GM12872 (cell line): ENCODE measurements at regions not wholly inside any gene's neighbourhood (a gene's known extent, or its start where the extent isn't known, plus 50 kb on each side); places are given as distances from the start of the nearest gene placed in this dataset.

Experiments
- TF ChIP-seq, protein P1 (sequence below): IDR thresholded peaks from 3 replicates; pipeline ENCODE4 v1.5.1; 2011; ENCODE audit warnings: low read depth, mild to moderate bottlenecking, low read length, moderate library complexity; ENCODE audit not compliant: insufficient read depth

DNA sequence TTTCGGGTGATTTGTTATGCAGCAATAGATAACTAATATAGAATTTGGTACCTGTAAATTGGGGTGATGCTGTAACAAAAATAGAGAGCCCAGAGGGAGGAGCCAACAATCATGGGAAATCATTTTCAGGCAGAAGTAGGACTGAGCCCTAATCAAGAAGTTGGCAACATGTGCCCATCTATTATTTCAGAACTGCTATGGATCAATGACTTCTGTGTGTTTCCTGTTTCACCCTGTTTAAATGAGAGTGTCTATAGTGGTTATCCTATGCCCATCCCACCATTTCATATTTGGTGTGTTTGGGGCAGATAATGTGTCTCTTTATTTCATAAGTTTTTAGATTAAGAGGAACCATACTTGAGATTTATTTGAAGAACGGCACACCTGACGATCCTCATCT is 330.8 kb upstream of the CITED2 start:
- TF ChIP-seq, protein P1, sequence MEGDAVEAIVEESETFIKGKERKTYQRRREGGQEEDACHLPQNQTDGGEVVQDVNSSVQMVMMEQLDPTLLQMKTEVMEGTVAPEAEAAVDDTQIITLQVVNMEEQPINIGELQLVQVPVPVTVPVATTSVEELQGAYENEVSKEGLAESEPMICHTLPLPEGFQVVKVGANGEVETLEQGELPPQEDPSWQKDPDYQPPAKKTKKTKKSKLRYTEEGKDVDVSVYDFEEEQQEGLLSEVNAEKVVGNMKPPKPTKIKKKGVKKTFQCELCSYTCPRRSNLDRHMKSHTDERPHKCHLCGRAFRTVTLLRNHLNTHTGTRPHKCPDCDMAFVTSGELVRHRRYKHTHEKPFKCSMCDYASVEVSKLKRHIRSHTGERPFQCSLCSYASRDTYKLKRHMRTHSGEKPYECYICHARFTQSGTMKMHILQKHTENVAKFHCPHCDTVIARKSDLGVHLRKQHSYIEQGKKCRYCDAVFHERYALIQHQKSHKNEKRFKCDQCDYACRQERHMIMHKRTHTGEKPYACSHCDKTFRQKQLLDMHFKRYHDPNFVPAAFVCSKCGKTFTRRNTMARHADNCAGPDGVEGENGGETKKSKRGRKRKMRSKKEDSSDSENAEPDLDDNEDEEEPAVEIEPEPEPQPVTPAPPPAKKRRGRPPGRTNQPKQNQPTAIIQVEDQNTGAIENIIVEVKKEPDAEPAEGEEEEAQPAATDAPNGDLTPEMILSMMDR: no peak

DNA sequence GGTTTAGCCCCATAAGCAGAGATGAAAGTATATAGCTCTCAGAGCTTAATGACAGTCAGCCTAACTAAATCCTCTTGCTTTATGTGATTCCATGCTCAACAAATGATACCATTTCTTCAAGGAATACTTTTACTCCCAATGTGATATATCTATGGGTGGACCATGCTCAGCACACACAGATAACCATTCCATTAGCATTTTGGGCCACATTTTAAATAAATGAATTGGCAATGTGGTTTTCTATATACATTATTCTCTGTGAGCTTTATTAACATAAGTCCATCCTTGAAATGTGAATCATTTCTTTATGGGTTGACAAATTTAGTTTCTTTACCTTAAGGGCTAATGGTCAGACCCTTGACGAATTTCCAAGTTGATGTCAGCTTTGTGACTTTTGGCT is 329.3 kb upstream of the CITED2 start:
- TF ChIP-seq, protein P1: no peak

DNA sequence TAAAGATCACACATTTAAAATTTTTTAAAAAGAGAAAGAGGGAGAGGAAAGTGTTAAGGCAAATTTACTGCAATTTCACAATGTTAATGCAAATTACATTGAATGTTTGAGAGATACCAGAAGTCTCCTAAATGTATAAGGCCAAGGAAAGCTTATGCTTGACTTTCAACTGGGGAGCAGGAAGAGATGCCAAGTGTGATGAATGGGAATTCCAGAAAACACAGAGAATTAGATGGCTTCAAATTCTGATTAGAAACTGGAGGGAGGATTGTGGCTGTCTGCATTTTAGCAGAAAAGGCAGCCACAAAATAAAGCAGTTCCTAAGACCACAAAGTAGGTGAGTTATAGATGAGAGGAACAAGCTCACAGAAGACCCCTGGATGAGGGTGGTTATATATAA is 328.3 kb upstream of the CITED2 start:
- TF ChIP-seq, protein P1: no peak

DNA sequence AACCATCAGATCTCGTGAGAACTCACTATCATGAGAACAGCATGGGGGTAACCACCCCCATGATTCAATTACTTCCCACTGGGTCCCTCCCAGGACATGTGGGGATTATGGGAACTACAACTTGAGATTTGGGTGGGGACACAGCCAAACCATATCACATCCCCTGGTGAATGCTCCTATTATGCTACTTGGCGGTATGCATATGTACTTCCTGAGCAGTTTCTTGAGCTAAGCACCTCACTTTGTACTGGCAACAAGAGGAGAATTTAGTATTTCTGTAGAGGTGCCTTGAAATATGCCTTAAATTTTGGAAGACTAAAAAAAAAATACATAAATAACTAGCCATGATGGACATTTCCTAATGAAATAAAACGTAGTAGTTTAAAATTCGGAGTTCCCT is 327.2 kb upstream of the CITED2 start:
- TF ChIP-seq, protein P1: no peak

DNA sequence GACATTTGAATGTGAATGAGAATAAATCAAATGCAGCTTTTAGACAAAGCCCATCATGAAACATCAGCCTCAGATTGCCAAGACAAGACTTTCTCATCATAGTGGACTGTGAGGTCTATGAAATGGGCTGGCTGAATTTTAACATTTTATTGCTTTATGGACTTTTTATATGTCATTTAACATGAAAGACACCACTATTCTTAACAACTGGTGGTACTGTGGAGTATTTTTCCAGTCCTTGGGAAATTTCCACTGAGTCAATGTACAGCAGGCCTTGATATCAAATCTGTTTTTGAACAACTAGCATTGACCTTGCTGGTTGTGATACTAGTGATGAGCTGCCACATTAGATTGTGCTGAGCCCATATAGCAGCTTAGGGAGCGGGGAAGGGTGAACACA is 326.6 kb upstream of the CITED2 start:
- TF ChIP-seq, protein P1: no peak

DNA sequence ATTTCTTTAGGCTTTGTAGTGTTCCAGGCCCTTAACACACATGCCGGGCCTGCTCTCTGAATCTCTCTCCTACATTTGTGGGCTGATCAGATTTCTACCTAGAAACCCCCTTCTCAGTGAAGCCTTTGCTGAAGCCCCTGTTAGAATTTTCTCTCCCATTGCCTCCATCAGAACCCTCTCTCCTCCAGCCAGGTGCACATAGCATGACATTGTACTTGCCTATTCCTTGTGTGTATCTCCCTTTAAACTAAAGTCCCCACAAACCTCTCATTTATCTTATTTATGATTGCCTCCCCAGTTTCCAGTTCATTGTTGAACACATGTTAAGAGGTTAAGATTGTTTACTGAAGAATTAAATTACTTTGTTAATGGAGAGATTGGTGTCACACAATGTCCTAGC is 325.5 kb upstream of the CITED2 start:
- TF ChIP-seq, protein P1: no peak

DNA sequence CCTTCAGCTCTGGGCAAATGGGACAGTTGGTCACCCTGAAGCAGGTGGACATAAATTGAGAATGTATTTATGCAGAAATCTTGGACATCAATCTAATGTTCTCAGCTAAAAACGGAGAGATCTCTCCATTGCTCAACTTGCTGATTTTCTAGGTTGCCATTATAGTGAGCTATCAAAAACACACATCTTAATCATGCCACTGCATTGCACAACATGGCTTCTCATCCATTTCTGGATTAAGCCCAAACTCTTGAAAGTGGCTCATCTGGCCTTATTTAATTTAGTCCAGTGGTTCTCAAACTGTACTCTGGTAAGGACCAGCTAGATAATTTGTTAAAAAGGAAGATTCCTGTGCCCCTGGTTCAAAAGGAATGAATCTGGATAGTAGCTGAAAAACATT is 324.9 kb upstream of the CITED2 start:
- TF ChIP-seq, protein P1: no peak
